Stomach (tissue), 4 donors: ENCODE measurements at regions not wholly inside any gene's neighbourhood (a gene's known extent, or its start where the extent isn't known, plus 50 kb on each side); places are given as distances from the start of the nearest gene placed in this dataset.

ENCODE experiments used
- EP300 ChIP-seq: sonication (generic); formaldehyde crosslinking; IDR thresholded peaks from one replicate; pipeline ENCODE4 v1.6.1; 2017; ENCODE audit warnings: antibody characterized with exemption
- POLR2A ChIP-seq, 4 donors: fragments of 450-650 bp; IDR thresholded peaks; one replicate each; pipeline ENCODE4 v1.6.1; 2016; ENCODE audit warnings: antibody characterized with exemption in 4 of 4, control low read depth in 2 of 4, mild to moderate bottlenecking in 1 of 4, moderate library complexity in 1 of 4
- POLR2AphosphoS5 ChIP-seq, 3 donors: sonication (generic); formaldehyde crosslinking; IDR thresholded peaks; one replicate each; pipeline ENCODE4 v1.6.1; 2016; ENCODE audit warnings: antibody characterized with exemption in 3 of 3
- TF ChIP-seq, protein P1 (sequence below), 7 experiments: fragments of 450-650 bp in 4 of 7; fragments of 200-600 bp in 3 of 7; sonication (generic) in 3 of 7; IDR thresholded peaks; one replicate each; pipeline ENCODE4 v1.5.1; 2016 to 2019; ENCODE audit warnings: antibody characterized with exemption in 7 of 7, control low read depth in 2 of 7, mild to moderate bottlenecking in 1 of 7

DNA sequence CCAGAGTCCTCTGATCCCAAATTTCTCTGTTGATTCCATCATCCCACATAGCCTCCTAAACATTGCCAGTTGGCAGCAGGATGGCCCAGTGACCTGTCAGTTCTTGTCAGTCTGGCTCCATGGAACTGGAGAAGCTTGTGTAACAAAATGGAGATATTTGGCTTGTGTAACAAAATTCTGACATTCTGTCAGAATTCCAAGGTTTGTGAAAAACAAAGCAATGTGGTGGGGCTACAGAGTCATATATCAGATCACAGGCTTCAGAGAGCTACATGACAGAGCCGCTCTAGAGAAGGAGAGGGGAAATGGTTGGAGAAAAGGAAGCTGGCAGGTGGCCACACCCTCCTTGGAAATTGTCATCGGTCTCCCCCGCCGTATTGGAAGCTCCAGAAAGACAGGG is 75.4 kb upstream of the MAN2A1 start:
- TF ChIP-seq, protein P1, sequence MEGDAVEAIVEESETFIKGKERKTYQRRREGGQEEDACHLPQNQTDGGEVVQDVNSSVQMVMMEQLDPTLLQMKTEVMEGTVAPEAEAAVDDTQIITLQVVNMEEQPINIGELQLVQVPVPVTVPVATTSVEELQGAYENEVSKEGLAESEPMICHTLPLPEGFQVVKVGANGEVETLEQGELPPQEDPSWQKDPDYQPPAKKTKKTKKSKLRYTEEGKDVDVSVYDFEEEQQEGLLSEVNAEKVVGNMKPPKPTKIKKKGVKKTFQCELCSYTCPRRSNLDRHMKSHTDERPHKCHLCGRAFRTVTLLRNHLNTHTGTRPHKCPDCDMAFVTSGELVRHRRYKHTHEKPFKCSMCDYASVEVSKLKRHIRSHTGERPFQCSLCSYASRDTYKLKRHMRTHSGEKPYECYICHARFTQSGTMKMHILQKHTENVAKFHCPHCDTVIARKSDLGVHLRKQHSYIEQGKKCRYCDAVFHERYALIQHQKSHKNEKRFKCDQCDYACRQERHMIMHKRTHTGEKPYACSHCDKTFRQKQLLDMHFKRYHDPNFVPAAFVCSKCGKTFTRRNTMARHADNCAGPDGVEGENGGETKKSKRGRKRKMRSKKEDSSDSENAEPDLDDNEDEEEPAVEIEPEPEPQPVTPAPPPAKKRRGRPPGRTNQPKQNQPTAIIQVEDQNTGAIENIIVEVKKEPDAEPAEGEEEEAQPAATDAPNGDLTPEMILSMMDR (IDR thresholded peaks at IDR 0.05), result no peak
- TF ChIP-seq POLR2A (IDR thresholded peaks at IDR 0.05), result no peak
- no peak for TF ChIP-seq EP300
- TF ChIP-seq POLR2AphosphoS5 (IDR thresholded peaks at IDR 0.05), result no peak
